NCI-H2107 treated with DMSO at 0.1 percent for 48 hours (cell line): ENCODE measurements at regions not wholly inside any gene's neighbourhood (a gene's known extent, or its start where the extent isn't known, plus 50 kb on each side); places are given as distances from the start of the nearest gene placed in this dataset.
"Not testable (repeated sequence)": the region's sequence is repeated elsewhere in the genome, so short reads cannot be mapped to it uniquely, and the experiment has no call there.

Source experiments
- DNase-seq: peaks from one replicate; lab custom pipeline; 2025; ENCODE audit not compliant: unreplicated experiment; lab: John Stamatoyannopoulos, UW

GRCh38 chr13:55160867-55161266 is 1979.9 kb upstream of the PRR20A start:
- no peak for DNase-seq

GRCh38 chr13:55178582-55178981 is 1962.1 kb upstream of the PRR20A start:
- DNase-seq = not testable (repeated sequence)

- no peak for DNase-seq
These were observed 1949.7 kb upstream of the PRR20A start for GRCh38 chr13:55190996-55191395.

- DNase-seq = no peak
These were observed 1941.6 kb upstream of the PRR20A start for GRCh38 chr13:55199134-55199533.

- no peak for DNase-seq
These were observed 1925.8 kb upstream of the PRR20A start for GRCh38 chr13:55214841-55215345.

- DNase-seq = no peak
These were observed 1921.2 kb upstream of the PRR20A start for GRCh38 chr13:55219538-55219937.

- DNase-seq = no peak
These were observed 1910.7 kb upstream of the PRR20A start for GRCh38 chr13:55229906-55230569.

GRCh38 chr13:55230570-55230908 is 1910.2 kb upstream of the PRR20A start:
- no peak for DNase-seq

GRCh38 chr13:55234311-55234710 is 1906.4 kb upstream of the PRR20A start:
- no peak for DNase-seq

GRCh38 chr13:55245005-55245644 is 1895.6 kb upstream of the PRR20A start:
- DNase-seq = no peak

- no peak for DNase-seq
These were observed 1885.5 kb upstream of the PRR20A start for GRCh38 chr13:55255236-55255635.

GRCh38 chr13:55263045-55263444 is 1877.7 kb upstream of the PRR20A start:
- DNase-seq = no peak

- DNase-seq = no peak
These were observed 1874.1 kb upstream of the PRR20A start for GRCh38 chr13:55266644-55267043.

- no peak for DNase-seq
These were observed 1842.5 kb upstream of the PRR20A start for GRCh38 chr13:55298201-55298600.

- DNase-seq = no peak
These were observed 1838.2 kb upstream of the PRR20A start for GRCh38 chr13:55302568-55302967.

GRCh38 chr13:55307909-55308308 is 1832.8 kb upstream of the PRR20A start:
- no peak for DNase-seq

GRCh38 chr13:55341891-55342290 is 1798.8 kb upstream of the PRR20A start:
- no peak for DNase-seq

- DNase-seq = no peak
These were observed 1795.5 kb upstream of the PRR20A start for GRCh38 chr13:55345224-55345623.

GRCh38 chr13:55347528-55347927 is 1793.2 kb upstream of the PRR20A start:
- no peak for DNase-seq

- DNase-seq = peak; percentile 11
These were observed 1781.7 kb upstream of the PRR20A start for GRCh38 chr13:55359067-55359466.

- DNase-seq = peak; percentile 24
These were observed 1779.6 kb upstream of the PRR20A start for GRCh38 chr13:55361141-55361540.

GRCh38 chr13:55366676-55367075 is 1774.0 kb upstream of the PRR20A start:
- DNase-seq = no peak

GRCh38 chr13:55394470-55394869 is 1746.2 kb upstream of the PRR20A start:
- DNase-seq = no peak
